GM23338 (cell line): ENCODE measurements at regions not wholly inside any gene's neighbourhood (a gene's known extent, or its start where the extent isn't known, plus 50 kb on each side); places are given as distances from the start of the nearest gene placed in this dataset.
"Not testable (repeated sequence)": the region's sequence is repeated elsewhere in the genome, so short reads cannot be mapped to it uniquely, and the experiment has no call there.

Source experiments
- ATAC-seq: fragments of 200-7000 bp; cut with Tn5 transposase; 3 replicates; pipeline ENCODE4 v1.9.1; 2020
- DNase-seq: peaks from one replicate; pipeline ENCODE4 v3.0.0-alpha.2; 2015; ENCODE audit warnings: low spot score
- H2AFZ ChIP-seq: fragments of 200-600 bp; sonication (generic); 2 replicates; pipeline ENCODE4 v1.8.0; 2016; ENCODE audit warnings: antibody characterized with exemption, mild to moderate bottlenecking, moderate library complexity
- H3F3A ChIP-seq: fragments of 200-600 bp; sonication (generic); replicated peaks from 2 replicates; pipeline ENCODE4 v1.8.0; 2017; ENCODE audit warnings: antibody characterized with exemption, mixed run types, low read depth
- H3K27ac ChIP-seq: fragments of 200-600 bp; sonication (generic); 2 replicates; pipeline ENCODE4 v1.6.1; 2016; ENCODE audit warnings: low read depth
- H3K27me3 ChIP-seq: fragments of 200-600 bp; sonication (generic); 2 replicates; pipeline ENCODE4 v1.8.0; 2016; ENCODE audit warnings: mild to moderate bottlenecking, mixed run types, moderate library complexity; ENCODE audit not compliant: insufficient read depth
- H3K36me3 ChIP-seq: fragments of 200-600 bp; sonication (generic); 2 replicates; pipeline ENCODE4 v1.8.0; 2016; ENCODE audit warnings: mild to moderate bottlenecking; ENCODE audit not compliant: insufficient read depth
- H3K4me1 ChIP-seq: fragments of 200-600 bp; sonication (generic); 2 replicates; pipeline ENCODE4 v1.8.0; 2016; ENCODE audit warnings: mild to moderate bottlenecking, moderate library complexity; ENCODE audit not compliant: insufficient read depth
- H3K4me2 ChIP-seq: fragments of 200-600 bp; sonication (generic); 2 replicates; pipeline ENCODE4 v1.7.1; 2017; ENCODE audit warnings: mixed run types
- H3K4me3 ChIP-seq: fragments of 200-600 bp; sonication (generic); 2 replicates; pipeline ENCODE4 v1.6.1; 2016; ENCODE audit warnings: mixed run types
- H3K79me2 ChIP-seq: fragments of 200-600 bp; sonication (generic); replicated peaks from 2 replicates; pipeline ENCODE4 v1.8.0; 2017; ENCODE audit warnings: mild to moderate bottlenecking; ENCODE audit not compliant: insufficient read depth
- H3K9me2 ChIP-seq: fragments of 200-600 bp; sonication (generic); 2 replicates; pipeline ENCODE4 v1.8.0; 2017; ENCODE audit not compliant: insufficient read depth
- H4K20me1 ChIP-seq: fragments of 200-600 bp; sonication (generic); replicated peaks from 2 replicates; pipeline ENCODE4 v1.8.0; 2017; ENCODE audit warnings: mild to moderate bottlenecking; ENCODE audit not compliant: insufficient read depth
- H3K27ac Mint-ChIP-seq: 2 replicates; pipeline ENCODE4 v1.8.0; 2020; ENCODE audit warnings: inconsistent platforms, mild to moderate bottlenecking, moderate library complexity, mixed read lengths
- H3K27me3 Mint-ChIP-seq: 3 replicates; pipeline ENCODE4 v1.8.0; 2022; ENCODE audit warnings: low read depth, mild to moderate bottlenecking, moderate library complexity, mixed read lengths, inconsistent platforms; ENCODE audit not compliant: insufficient read depth, poor library complexity
- H3K36me3 Mint-ChIP-seq: 3 replicates; pipeline ENCODE4 v1.8.0; 2021; ENCODE audit warnings: low read depth, mild to moderate bottlenecking, inconsistent platforms, moderate library complexity, mixed read lengths
- H3K4me1 Mint-ChIP-seq: 3 replicates; pipeline ENCODE4 v1.8.0; 2020; ENCODE audit warnings: mild to moderate bottlenecking, inconsistent platforms, mixed read lengths
- H3K4me3 Mint-ChIP-seq: 3 replicates; pipeline ENCODE4 v1.8.0; 2021; ENCODE audit warnings: moderate library complexity, mild to moderate bottlenecking, inconsistent platforms, mixed read lengths
- H3K9me3 Mint-ChIP-seq: 3 replicates; pipeline ENCODE4 v1.8.0; 2020; ENCODE audit warnings: moderate library complexity, mild to moderate bottlenecking, inconsistent platforms, mixed read lengths
- EZH2 ChIP-seq: fragments of 200-600 bp; sonication (generic); IDR thresholded peaks from one replicate; pipeline ENCODE4 v1.8.0; 2017; ENCODE audit warnings: antibody characterized with exemption, mild to moderate bottlenecking, low read depth; ENCODE audit not compliant: unreplicated experiment
- EZH2phosphoT487 ChIP-seq: fragments of 200-600 bp; sonication (generic); IDR thresholded peaks from one replicate; pipeline ENCODE4 v1.8.1; 2018; ENCODE audit warnings: antibody characterized with exemption; ENCODE audit not compliant: unreplicated experiment
- NANOG ChIP-seq: IDR thresholded peaks from 2 replicates; pipeline ENCODE4 v1.6.1; 2016; ENCODE audit warnings: antibody characterized with exemption, borderline replicate concordance
- POLR2AphosphoS5 ChIP-seq: IDR thresholded peaks from 2 replicates; pipeline ENCODE4 v1.6.1; 2016; ENCODE audit warnings: antibody characterized with exemption, low read depth
- ZNF114 ChIP-seq: fragments of 250-450 bp; sonication (Bioruptor Pico); IDR thresholded peaks from 2 replicates; pipeline ENCODE4 v1.5.0; 2020; ENCODE audit warnings: mild to moderate bottlenecking, moderate library complexity
- ZNF331 ChIP-seq: fragments of 250-450 bp; sonication (Bioruptor Pico); IDR thresholded peaks from 2 replicates; pipeline ENCODE4 v1.5.0; 2020; ENCODE audit warnings: low read depth, mild to moderate bottlenecking, moderate library complexity
- TF ChIP-seq, protein P1 (sequence below), 2 experiments: fragments of 200-600 bp in 1 of 2; sonication (generic) in 1 of 2; conservative IDR thresholded peaks; 2 replicates each; pipeline versions ENCODE4 v1.5.1 to v1.6.1; 2016 to 2017; ENCODE audit warnings: antibody characterized with exemption in 2 of 2, low read depth in 2 of 2, mild to moderate bottlenecking in 2 of 2, moderate library complexity in 1 of 2

- no peaks in the 10 kb centered on the region for H3K27me3 ChIP-seq
Observed at GRCh38 chrX:142616636-142617035, 409.1 kb upstream of the SPANXN4 start.

GRCh38 chrX:142613403-142613802, 408.3 kb upstream of the MAGEC2 start:
- H3K27ac ChIP-seq = no peak overlapping the region
- H3K4me2 ChIP-seq = no peak overlapping the region
- TF ChIP-seq ZNF331 (CRISPR knock-in tag) = no peak
- TF ChIP-seq POLR2AphosphoS5 = no peak
- TF ChIP-seq EZH2 = no peak
- no peak for TF ChIP-seq EZH2phosphoT487
- no peak for TF ChIP-seq NANOG
- H3K4me3 Mint-ChIP-seq = no peak overlapping the region
- H3K36me3 Mint-ChIP-seq = no peaks in the 10 kb centered on the region
- H3K9me3 Mint-ChIP-seq = no peaks in the 10 kb centered on the region
- H3K27me3 Mint-ChIP-seq = no peaks in the 10 kb centered on the region
- no peak overlapping the region for H3K4me3 ChIP-seq
- no peak overlapping the region for H3K27ac Mint-ChIP-seq
- H3F3A ChIP-seq = no peaks in the 10 kb centered on the region
- H3K79me2 ChIP-seq = no peaks in the 10 kb centered on the region
- H3K9me2 ChIP-seq = no peaks in the 10 kb centered on the region
- H3K27me3 ChIP-seq = no peaks in the 10 kb centered on the region
- no peaks in the 10 kb centered on the region for H4K20me1 ChIP-seq
- ATAC-seq = no peak
- H3K36me3 ChIP-seq = no peaks in the 10 kb centered on the region
- no peaks in the 10 kb centered on the region for H3K4me1 ChIP-seq
- H2AFZ ChIP-seq = no peak overlapping the region
- no peak for DNase-seq
- no peaks in the 10 kb centered on the region for H3K4me1 Mint-ChIP-seq

More at GRCh38 chrX:142616636-142617035, 409.1 kb upstream of the SPANXN4 start:
- ATAC-seq = no peak
- no peaks in the 10 kb centered on the region for H3K4me1 ChIP-seq
- no peaks in the 10 kb centered on the region for H3K36me3 ChIP-seq
- Mint-ChIP-seq H3K27ac (no peak overlapping the region), H3K4me3 (no peak overlapping the region), H3K27me3 (no peaks in the 10 kb centered on the region), H3K9me3 (no peaks in the 10 kb centered on the region), H3K36me3 (no peaks in the 10 kb centered on the region), H3K4me1 (no peaks in the 10 kb centered on the region)
- H4K20me1 ChIP-seq = no peaks in the 10 kb centered on the region
- no peak overlapping the region for H3K27ac ChIP-seq
- no peaks in the 10 kb centered on the region for H3K79me2 ChIP-seq
- H3K9me2 ChIP-seq = no peaks in the 10 kb centered on the region
- DNase-seq = no peak
- no peak overlapping the region for H2AFZ ChIP-seq
- H3K4me2 ChIP-seq = no peak overlapping the region
- H3F3A ChIP-seq = no peaks in the 10 kb centered on the region
- TF ChIP-seq ZNF114 (CRISPR knock-in tag) = no peak
- no peak overlapping the region for H3K4me3 ChIP-seq

- H3K9me2 ChIP-seq, H3K9me3 Mint-ChIP-seq, H3F3A ChIP-seq, H4K20me1 ChIP-seq, H3K79me2 ChIP-seq, H3K27ac ChIP-seq, H3K36me3 Mint-ChIP-seq, H3K36me3 ChIP-seq, H3K4me1 Mint-ChIP-seq, H3K4me2 ChIP-seq, H3K27me3 Mint-ChIP-seq, ATAC-seq, H3K27me3 ChIP-seq, H3K4me3 ChIP-seq, H2AFZ ChIP-seq, H3K4me1 ChIP-seq, H3K27ac Mint-ChIP-seq, H3K4me3 Mint-ChIP-seq: not testable (repeated sequence)
- peak; percentile 17 for DNase-seq
- TF ChIP-seq, protein P1, sequence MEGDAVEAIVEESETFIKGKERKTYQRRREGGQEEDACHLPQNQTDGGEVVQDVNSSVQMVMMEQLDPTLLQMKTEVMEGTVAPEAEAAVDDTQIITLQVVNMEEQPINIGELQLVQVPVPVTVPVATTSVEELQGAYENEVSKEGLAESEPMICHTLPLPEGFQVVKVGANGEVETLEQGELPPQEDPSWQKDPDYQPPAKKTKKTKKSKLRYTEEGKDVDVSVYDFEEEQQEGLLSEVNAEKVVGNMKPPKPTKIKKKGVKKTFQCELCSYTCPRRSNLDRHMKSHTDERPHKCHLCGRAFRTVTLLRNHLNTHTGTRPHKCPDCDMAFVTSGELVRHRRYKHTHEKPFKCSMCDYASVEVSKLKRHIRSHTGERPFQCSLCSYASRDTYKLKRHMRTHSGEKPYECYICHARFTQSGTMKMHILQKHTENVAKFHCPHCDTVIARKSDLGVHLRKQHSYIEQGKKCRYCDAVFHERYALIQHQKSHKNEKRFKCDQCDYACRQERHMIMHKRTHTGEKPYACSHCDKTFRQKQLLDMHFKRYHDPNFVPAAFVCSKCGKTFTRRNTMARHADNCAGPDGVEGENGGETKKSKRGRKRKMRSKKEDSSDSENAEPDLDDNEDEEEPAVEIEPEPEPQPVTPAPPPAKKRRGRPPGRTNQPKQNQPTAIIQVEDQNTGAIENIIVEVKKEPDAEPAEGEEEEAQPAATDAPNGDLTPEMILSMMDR (conservative IDR thresholded peaks at IDR 0.05; ENCODE audit: low read depth in 2 of 2) = peak; percentile 35 to 61
Observed at GRCh38 chrX:142606629-142607028, 401.5 kb upstream of the MAGEC2 start.
